ENCODE measurements at regions not wholly inside any gene's neighbourhood (a gene's known extent, or its start where the extent isn't known, plus 50 kb on each side); places are given as distances from the start of the nearest gene placed in this dataset.

DNA sequence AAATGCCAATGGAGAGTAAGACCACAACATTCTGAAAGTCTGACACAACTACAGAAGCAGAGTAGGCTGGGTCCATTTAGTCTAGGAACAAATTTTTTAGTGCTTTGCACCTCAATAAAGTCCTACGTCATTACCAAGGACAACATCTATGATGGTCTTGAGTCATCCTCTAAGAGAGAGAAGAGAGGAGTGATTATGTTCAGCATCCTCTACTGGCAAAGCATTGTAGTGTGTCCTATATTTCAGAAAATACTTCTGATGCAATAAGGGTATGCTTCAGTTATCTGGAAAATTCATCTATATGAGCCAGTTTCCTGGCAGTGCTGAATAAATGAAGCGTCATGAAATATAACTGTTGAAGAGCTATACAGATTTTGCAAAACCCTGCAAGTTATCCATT, 95.6 kb downstream of the P2RY1 start:
- no peaks in the 10 kb centered on the region for H3K4me1 ChIP-seq (ENCODE audit: insufficient read depth, low read length)
- H3K27me3 ChIP-seq (ENCODE audit: insufficient read depth, low read length, poor library complexity): no peaks in the 10 kb centered on the region
- H2AFZ ChIP-seq (ENCODE audit: low read depth, low read length): no peak overlapping the region
- H3K9ac ChIP-seq (ENCODE audit: low read depth, low read length): no peak overlapping the region
- no peaks in the 10 kb centered on the region for H3K9me3 ChIP-seq (ENCODE audit: insufficient read depth, low read length, severe bottlenecking)
- ATAC-seq (ENCODE audit: insufficient read depth, low read depth) (no peak), DNase-seq (no peak)
- no peaks in the 10 kb centered on the region for H3K36me3 ChIP-seq (ENCODE audit: insufficient read depth, low read length)
- H3K4me3 ChIP-seq (ENCODE audit: low read depth in 1 of 2, low read length in 2 of 2): no peak overlapping the region
- TF ChIP-seq, protein P1, sequence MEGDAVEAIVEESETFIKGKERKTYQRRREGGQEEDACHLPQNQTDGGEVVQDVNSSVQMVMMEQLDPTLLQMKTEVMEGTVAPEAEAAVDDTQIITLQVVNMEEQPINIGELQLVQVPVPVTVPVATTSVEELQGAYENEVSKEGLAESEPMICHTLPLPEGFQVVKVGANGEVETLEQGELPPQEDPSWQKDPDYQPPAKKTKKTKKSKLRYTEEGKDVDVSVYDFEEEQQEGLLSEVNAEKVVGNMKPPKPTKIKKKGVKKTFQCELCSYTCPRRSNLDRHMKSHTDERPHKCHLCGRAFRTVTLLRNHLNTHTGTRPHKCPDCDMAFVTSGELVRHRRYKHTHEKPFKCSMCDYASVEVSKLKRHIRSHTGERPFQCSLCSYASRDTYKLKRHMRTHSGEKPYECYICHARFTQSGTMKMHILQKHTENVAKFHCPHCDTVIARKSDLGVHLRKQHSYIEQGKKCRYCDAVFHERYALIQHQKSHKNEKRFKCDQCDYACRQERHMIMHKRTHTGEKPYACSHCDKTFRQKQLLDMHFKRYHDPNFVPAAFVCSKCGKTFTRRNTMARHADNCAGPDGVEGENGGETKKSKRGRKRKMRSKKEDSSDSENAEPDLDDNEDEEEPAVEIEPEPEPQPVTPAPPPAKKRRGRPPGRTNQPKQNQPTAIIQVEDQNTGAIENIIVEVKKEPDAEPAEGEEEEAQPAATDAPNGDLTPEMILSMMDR (IDR thresholded peaks at IDR 0.05; ENCODE audit: borderline replicate concordance, extremely low read depth, low read length, poor library complexity, severe bottlenecking): no peak
- no peak for TF ChIP-seq EZH2 (IDR thresholded peaks at IDR 0.05; ENCODE audit: borderline replicate concordance, low read depth, low read length, severe bottlenecking)
- H4K20me1 ChIP-seq (ENCODE audit: insufficient read depth, low read length): no peaks in the 10 kb centered on the region
- no peak overlapping the region for H3K27ac ChIP-seq (ENCODE audit: low read length)
- H3K79me2 ChIP-seq (ENCODE audit: insufficient read depth, low read length): no peaks in the 10 kb centered on the region
- H3K4me2 ChIP-seq (ENCODE audit: insufficient read depth, low read length): no peak overlapping the region

DNA sequence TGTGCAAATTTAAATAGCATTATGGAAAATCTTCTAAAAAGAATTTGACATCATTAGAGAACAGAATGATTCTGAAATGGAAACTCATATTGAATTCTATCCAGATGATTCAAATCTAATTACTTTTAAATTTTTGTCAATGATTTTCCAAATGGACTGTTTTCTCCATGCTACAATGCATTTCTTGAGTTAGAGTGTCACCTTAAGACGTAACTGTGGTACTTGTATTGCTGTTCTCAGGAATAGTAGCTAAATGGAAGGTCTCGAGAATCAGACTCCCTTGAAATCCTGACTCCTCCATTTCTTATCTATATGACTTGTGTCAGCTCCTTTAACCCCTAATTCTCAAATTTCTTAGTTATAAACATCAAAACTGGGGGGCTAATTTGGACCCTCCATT, 102.3 kb downstream of the P2RY1 start:
- H3K4me2 ChIP-seq (ENCODE audit: insufficient read depth, low read length): no peak overlapping the region
- DNase-seq (no peak), ATAC-seq (ENCODE audit: insufficient read depth, low read depth) (no peak)
- H3K9me3 ChIP-seq (ENCODE audit: insufficient read depth, low read length, severe bottlenecking): no peaks in the 10 kb centered on the region
- no peaks in the 10 kb centered on the region for H4K20me1 ChIP-seq (ENCODE audit: insufficient read depth, low read length)
- no peaks in the 10 kb centered on the region for H3K36me3 ChIP-seq (ENCODE audit: insufficient read depth, low read length)
- H3K4me3 ChIP-seq (ENCODE audit: low read depth in 1 of 2, low read length in 2 of 2): no peak overlapping the region
- no peak overlapping the region for H2AFZ ChIP-seq (ENCODE audit: low read depth, low read length)
- H3K27me3 ChIP-seq (ENCODE audit: insufficient read depth, low read length, poor library complexity): no peaks in the 10 kb centered on the region
- no peaks in the 10 kb centered on the region for H3K4me1 ChIP-seq (ENCODE audit: insufficient read depth, low read length)
- TF ChIP-seq, protein P1 (IDR thresholded peaks at IDR 0.05; ENCODE audit: borderline replicate concordance, extremely low read depth, low read length, poor library complexity, severe bottlenecking): no peak
- no peak for TF ChIP-seq EZH2 (IDR thresholded peaks at IDR 0.05; ENCODE audit: borderline replicate concordance, low read depth, low read length, severe bottlenecking)
- no peak overlapping the region for H3K9ac ChIP-seq (ENCODE audit: low read depth, low read length)
- H3K27ac ChIP-seq (ENCODE audit: low read length): no peak overlapping the region
- H3K79me2 ChIP-seq (ENCODE audit: insufficient read depth, low read length): no peaks in the 10 kb centered on the region

DNA sequence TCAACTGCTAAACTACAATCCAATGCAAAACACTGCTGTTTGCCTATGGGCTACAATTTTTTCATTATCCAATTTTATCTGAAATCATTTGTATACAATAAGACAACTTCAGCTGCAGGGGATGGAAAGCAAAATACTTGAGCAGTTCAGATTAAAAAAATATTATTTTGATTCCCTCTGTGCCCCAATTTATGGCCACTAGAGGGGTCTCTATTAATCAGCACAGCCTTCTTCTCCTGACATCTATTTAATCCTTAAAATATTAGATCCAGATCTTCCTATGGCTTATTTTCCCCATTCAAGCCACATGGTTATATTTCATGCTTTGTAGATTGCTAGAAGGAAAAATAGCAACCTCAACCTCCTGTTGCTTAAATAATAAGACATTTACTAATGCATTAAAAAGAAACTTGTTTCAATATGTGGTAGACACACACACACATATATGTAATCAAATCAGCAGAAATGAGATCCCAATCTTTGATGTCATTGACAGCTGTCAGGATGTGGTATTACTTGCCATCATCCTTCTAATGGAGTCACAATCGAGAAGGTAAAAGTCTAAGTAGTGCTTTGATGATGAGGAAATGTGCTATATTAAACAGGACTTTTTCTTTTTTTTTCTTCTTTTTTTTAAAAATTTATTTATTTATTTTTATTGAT, 104.2 kb downstream of the P2RY1 start:
- no peak for ATAC-seq (ENCODE audit: insufficient read depth, low read depth)
- Histone ChIP-seq H3K36me3 (ENCODE audit: insufficient read depth, low read length) (no peaks in the 10 kb centered on the region), H2AFZ (ENCODE audit: low read depth, low read length) (no peak overlapping the region), H3K4me3 (ENCODE audit: low read depth in 1 of 2, low read length in 2 of 2) (no peak overlapping the region), H3K4me2 (ENCODE audit: insufficient read depth, low read length) (no peak overlapping the region), H3K9me3 (ENCODE audit: insufficient read depth, low read length, severe bottlenecking) (no peaks in the 10 kb centered on the region), H3K4me1 (ENCODE audit: insufficient read depth, low read length) (no peaks in the 10 kb centered on the region), H4K20me1 (ENCODE audit: insufficient read depth, low read length) (no peaks in the 10 kb centered on the region), H3K9ac (ENCODE audit: low read depth, low read length) (no peak overlapping the region), H3K27ac (ENCODE audit: low read length) (no peak overlapping the region), H3K27me3 (ENCODE audit: insufficient read depth, low read length, poor library complexity) (no peaks in the 10 kb centered on the region), H3K79me2 (ENCODE audit: insufficient read depth, low read length) (no peaks in the 10 kb centered on the region)
- no peak for DNase-seq
- TF ChIP-seq, protein P1 (IDR thresholded peaks at IDR 0.05; ENCODE audit: borderline replicate concordance, extremely low read depth, low read length, poor library complexity, severe bottlenecking): no peak
- no peak for TF ChIP-seq EZH2 (IDR thresholded peaks at IDR 0.05; ENCODE audit: borderline replicate concordance, low read depth, low read length, severe bottlenecking)
